ENCODE measurements at regions not wholly inside any gene's neighbourhood (a gene's known extent, or its start where the extent isn't known, plus 50 kb on each side); places are given as distances from the start of the nearest gene placed in this dataset.

DNA sequence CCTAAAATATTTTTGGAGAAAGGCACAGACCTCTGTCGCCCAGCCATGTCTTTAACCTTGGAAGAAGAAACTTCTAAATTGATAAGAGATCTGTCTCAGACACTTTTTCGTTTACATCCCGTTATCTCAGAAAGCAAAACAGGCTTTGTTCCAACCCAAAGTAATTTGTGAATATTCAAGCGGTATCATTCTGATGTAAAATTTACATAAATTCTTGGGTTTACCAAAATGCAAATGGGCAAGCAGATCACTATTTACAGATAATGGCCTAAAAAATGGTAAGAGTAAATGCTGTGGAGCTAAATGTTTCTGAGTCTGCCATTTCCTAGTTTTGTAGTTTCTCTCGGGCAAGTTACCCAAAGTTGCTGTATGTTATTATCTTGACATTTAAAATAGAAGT lies 101.9 kb upstream of the VPREB1 start:
- TF ChIP-seq CTCF (IDR thresholded peaks at IDR 0.05; ENCODE audit: low read depth, low read length, missing input control): no peak
- TF ChIP-seq YY1 (IDR thresholded peaks at IDR 0.05): no peak
- no peak for TF ChIP-seq SP1 (IDR thresholded peaks at IDR 0.05)
- no peak for TF ChIP-seq HNF4G (IDR thresholded peaks at IDR 0.05)
- no peak for TF ChIP-seq ATF3 (IDR thresholded peaks at IDR 0.05)
- TF ChIP-seq EGR1 (IDR thresholded peaks at IDR 0.05; ENCODE audit: low read depth in 2 of 2): no peak
- no peak for TF ChIP-seq TAF1 (conservative IDR thresholded peaks at IDR 0.05)
